HG03558 (cell line): ENCODE measurements at regions not wholly inside any gene's neighbourhood (a gene's known extent, or its start where the extent isn't known, plus 50 kb on each side); places are given as distances from the start of the nearest gene placed in this dataset.
"Not testable (repeated sequence)": the region's sequence is repeated elsewhere in the genome, so short reads cannot be mapped to it uniquely, and the experiment has no call there.

Source experiments
- ATAC-seq: cut with Tn5 transposase; IDR thresholded peaks from one replicate; pipeline ENCODE4 v1.9.1; 2021; ENCODE audit warnings: moderate number of reproducible peaks; ENCODE audit not compliant: unreplicated experiment; ENCODE audit errors: extremely low read depth

- no peak for ATAC-seq
These were observed 97.9 kb downstream of the SOD2 start for GRCh38 chr6:159595173-159595572.

- ATAC-seq: no peak
These were observed 98.3 kb downstream of the SOD2 start for GRCh38 chr6:159594750-159595117.

GRCh38 chr6:159594106-159594749 is 98.8 kb downstream of the SOD2 start:
- no peak for ATAC-seq

GRCh38 chr6:159590835-159591234 is 102.2 kb downstream of the SOD2 start:
- no peak for ATAC-seq

GRCh38 chr6:159586684-159587083 is 106.4 kb downstream of the SOD2 start:
- ATAC-seq: no peak

- ATAC-seq: no peak
These were observed 110.3 kb downstream of the SOD2 start for GRCh38 chr6:159582736-159583135.

GRCh38 chr6:159578629-159579028 is 114.4 kb downstream of the SOD2 start:
- ATAC-seq: no peak

- ATAC-seq: no peak
These were observed 115.5 kb downstream of the SOD2 start for GRCh38 chr6:159577564-159577963.

- ATAC-seq: no peak
These were observed 120.5 kb downstream of the SOD2 start for GRCh38 chr6:159572439-159573110.

GRCh38 chr6:159565181-159565710 is 127.8 kb downstream of the SOD2 start:
- no peak for ATAC-seq

GRCh38 chr6:159564456-159564855 is 128.6 kb downstream of the SOD2 start:
- no peak for ATAC-seq

- ATAC-seq: no peak
These were observed 136.0 kb downstream of the SOD2 start for GRCh38 chr6:159557031-159557430.

GRCh38 chr6:159555082-159555875 is 137.8 kb downstream of the SOD2 start:
- ATAC-seq: no peak

- no peak for ATAC-seq
These were observed 151.7 kb downstream of the SOD2 start for GRCh38 chr6:159541296-159541695.

- ATAC-seq: no peak
These were observed 152.2 kb downstream of the SOD2 start for GRCh38 chr6:159540883-159541282.

- ATAC-seq: no peak
These were observed 152.9 kb downstream of the SOD2 start for GRCh38 chr6:159540152-159540551.

GRCh38 chr6:159538031-159538430 is 155.0 kb downstream of the SOD2 start:
- ATAC-seq: not testable (repeated sequence)

- no peak for ATAC-seq
These were observed 157.2 kb downstream of the SOD2 start for GRCh38 chr6:159535656-159536350.

- no peak for ATAC-seq
These were observed 159.5 kb downstream of the SOD2 start for GRCh38 chr6:159533568-159533967.

GRCh38 chr6:159533016-159533415 is 160.0 kb downstream of the SOD2 start:
- ATAC-seq: no peak
